H1 (cell line): ENCODE measurements at regions not wholly inside any gene's neighbourhood (a gene's known extent, or its start where the extent isn't known, plus 50 kb on each side); places are given as distances from the start of the nearest gene placed in this dataset.

ENCODE experiments used
- CTCF ChIA-PET: fragments of 300-600 bp; sonication (Branson Sonifier 250); formaldehyde crosslinking; loops from one replicate; lab custom pipeline; 2021; ENCODE audit not compliant: partially characterized antibody; lab: Charles Lee
- POLR2A ChIA-PET: fragments of 300-600 bp; sonication (Branson Sonifier 250); formaldehyde crosslinking; loops from one replicate; lab custom pipeline; 2021; ENCODE audit warnings: inconsistent platforms; ENCODE audit not compliant: partially characterized antibody; lab: Charles Lee
- DNase-seq, 2 experiments: peaks; one replicate each; pipeline versions ENCODE4 v3.0.0 to v3.0.0-alpha.2; 2010 to 2022; ENCODE audit warnings: low spot score in 2 of 2, low read depth in 1 of 2, mixed read lengths in 1 of 2
- FAIRE-seq: peaks from 2 replicates; lab custom pipeline; 2011; peaks lifted over from hg19 to GRCh38; lab: Jason Lieb, UNC
- H2AFZ ChIP-seq: 2 replicates; pipeline ENCODE4 v1.8.1; 2012; ENCODE audit warnings: low read length, inconsistent platforms
- H2AK5ac ChIP-seq: 2 replicates; pipeline ENCODE4 v1.6.1; 2013; ENCODE audit warnings: low read depth, low read length
- H2BK120ac ChIP-seq: replicated peaks from 2 replicates; pipeline ENCODE3; 2013; ENCODE audit warnings: low read depth, low read length, inconsistent platforms
- H2BK12ac ChIP-seq: 2 replicates; pipeline ENCODE4 v1.6.1; 2013; ENCODE audit warnings: low read depth, low read length
- H2BK15ac ChIP-seq: 2 replicates; pipeline ENCODE4 v1.6.1; 2013; ENCODE audit warnings: low read length
- H2BK20ac ChIP-seq: 2 replicates; pipeline ENCODE4 v1.6.1; 2013; ENCODE audit warnings: low read length
- H2BK5ac ChIP-seq: 2 replicates; pipeline ENCODE4 v1.6.1; 2013; ENCODE audit warnings: low read depth, low read length
- H3K14ac ChIP-seq: 2 replicates; pipeline ENCODE4 v1.6.1; 2013; ENCODE audit warnings: inconsistent platforms; ENCODE audit not compliant: insufficient read length
- H3K18ac ChIP-seq: 2 replicates; pipeline ENCODE4 v1.6.1; 2013; ENCODE audit warnings: low read length; ENCODE audit errors: extremely low read depth
- H3K23ac ChIP-seq: 2 replicates; pipeline ENCODE4 v1.6.1; 2013; ENCODE audit warnings: inconsistent platforms; ENCODE audit not compliant: insufficient read length
- H3K23me2 ChIP-seq: 2 replicates; pipeline ENCODE4 v1.6.1; 2013; ENCODE audit warnings: low read depth, low read length
- H3K27ac ChIP-seq: 2 replicates; pipeline ENCODE4 v1.6.1; 2011; ENCODE audit warnings: low read depth, low read length, inconsistent platforms
- H3K27me3 ChIP-seq, 4 experiments: replicated peaks in 1 of 4; 1 replicate in 1 of 4; 2 replicates in 3 of 4; pipeline versions ENCODE4 v1.6.1 to v1.8.1; 2011 to 2013; ENCODE audit warnings: low read length in 3 of 4, mild to moderate bottlenecking in 3 of 4, inconsistent platforms in 2 of 4, mixed read lengths in 2 of 4, moderate library complexity in 1 of 4; ENCODE audit not compliant: control insufficient read depth in 3 of 4, insufficient read depth in 3 of 4; ENCODE audit errors: extremely low read depth in 1 of 4
- H3K36me3 ChIP-seq, 4 experiments: 2 replicates each; pipeline versions ENCODE4 v1.6.1 to v1.8.1; 2011 to 2013; ENCODE audit warnings: mild to moderate bottlenecking in 4 of 4, low read length in 3 of 4, moderate library complexity in 2 of 4, control low read depth in 1 of 4, inconsistent platforms in 1 of 4; ENCODE audit not compliant: insufficient read depth in 4 of 4, control insufficient read depth in 2 of 4
- H3K4ac ChIP-seq: replicated peaks from 2 replicates; pipeline ENCODE3; 2013; ENCODE audit warnings: low read length, low read depth, mixed read lengths, inconsistent platforms; ENCODE audit not compliant: insufficient read length
- H3K4me1 ChIP-seq, 4 experiments: replicated peaks in 1 of 4; 1 replicate in 1 of 4; 2 replicates in 3 of 4; pipeline versions ENCODE4 v1.6.1 to v1.8.1; 2011 to 2013; ENCODE audit warnings: low read length in 3 of 4, inconsistent platforms in 2 of 4, mixed read lengths in 1 of 4; ENCODE audit not compliant: insufficient read depth in 4 of 4, control insufficient read depth in 3 of 4
- H3K4me2 ChIP-seq, 2 experiments: 2 replicates each; pipeline versions ENCODE4 v1.6.1 to v1.8.1; 2011 to 2013; ENCODE audit warnings: low read depth in 2 of 2, low read length in 2 of 2, control low read depth in 1 of 2, inconsistent platforms in 1 of 2, mild to moderate bottlenecking in 1 of 2; ENCODE audit not compliant: insufficient read depth in 1 of 2
- H3K4me3 ChIP-seq, 4 experiments: fragments of 200-600, 300-600 bp in 1 of 4; sonication (generic), shearing (Covaris generic), sonication (Bioruptor Twin) in 1 of 4; 2 replicates each; pipeline versions ENCODE4 v1.5.1 to v1.8.1; 2011 to 2016; ENCODE audit warnings: low read length in 4 of 4, low read depth in 3 of 4, control low read depth in 2 of 4, inconsistent platforms in 2 of 4, mild to moderate bottlenecking in 2 of 4, mixed read lengths in 1 of 4, moderate library complexity in 1 of 4; ENCODE audit not compliant: insufficient read depth in 2 of 4; ENCODE audit errors: extremely low read depth in 1 of 4
- H3K56ac ChIP-seq: replicated peaks from 2 replicates; pipeline ENCODE3; 2013; ENCODE audit warnings: low read depth, mild to moderate bottlenecking, mixed read lengths, low read length, inconsistent platforms; ENCODE audit not compliant: insufficient read length
- H3K79me1 ChIP-seq: 2 replicates; pipeline ENCODE4 v1.6.1; 2013; ENCODE audit warnings: low read depth, low read length, control low read depth
- H3K79me2 ChIP-seq, 2 experiments: 2 replicates each; pipeline versions ENCODE4 v1.6.1 to v1.8.1; 2012 to 2013; ENCODE audit warnings: low read length in 2 of 2, mild to moderate bottlenecking in 2 of 2, inconsistent platforms in 1 of 2; ENCODE audit not compliant: insufficient read depth in 2 of 2, control insufficient read depth in 1 of 2
- H3K9ac ChIP-seq, 4 experiments: replicated peaks in 1 of 4; 1 replicate in 1 of 4; 2 replicates in 3 of 4; pipeline versions ENCODE4 v1.6.1 to v1.8.1; 2011 to 2013; ENCODE audit warnings: low read depth in 3 of 4, low read length in 3 of 4, control low read depth in 2 of 4, mild to moderate bottlenecking in 2 of 4, moderate library complexity in 2 of 4, inconsistent platforms in 1 of 4; ENCODE audit errors: extremely low read depth in 1 of 4
- H3K9me3 ChIP-seq, 2 experiments: 2 replicates each; pipeline versions ENCODE4 v1.6.1 to v1.8.1; 2012 to 2013; ENCODE audit warnings: mild to moderate bottlenecking in 2 of 2, moderate library complexity in 2 of 2, control low read depth in 1 of 2, inconsistent platforms in 1 of 2, low read depth in 1 of 2, low read length in 1 of 2, mixed read lengths in 1 of 2; ENCODE audit not compliant: insufficient read depth in 2 of 2
- H4K20me1 ChIP-seq, 2 experiments: replicated peaks in 1 of 2; 2 replicates each; pipeline versions ENCODE3 to v1.8.1; 2011 to 2013; ENCODE audit warnings: inconsistent platforms in 2 of 2, low read length in 2 of 2, mild to moderate bottlenecking in 1 of 2; ENCODE audit not compliant: insufficient read depth in 2 of 2, control insufficient read depth in 1 of 2
- H4K5ac ChIP-seq: 2 replicates; pipeline ENCODE4 v1.6.1; 2013; ENCODE audit warnings: low read length, low read depth, mixed read lengths, inconsistent platforms; ENCODE audit not compliant: insufficient read length
- H4K8ac ChIP-seq: 2 replicates; pipeline ENCODE4 v1.8.0; 2013; ENCODE audit warnings: mild to moderate bottlenecking, moderate library complexity, low read length, inconsistent platforms; ENCODE audit not compliant: insufficient read depth; ENCODE audit errors: extremely low read depth
- H4K91ac ChIP-seq: replicated peaks from 2 replicates; pipeline ENCODE3; 2013; ENCODE audit warnings: low read length, mixed read lengths, inconsistent platforms; ENCODE audit not compliant: insufficient read length
- ATF3 ChIP-seq: IDR thresholded peaks from 2 replicates; pipeline ENCODE4 v1.6.1; 2011; ENCODE audit warnings: low read depth, mild to moderate bottlenecking, low read length; ENCODE audit not compliant: insufficient read depth
- KDM1A ChIP-seq: fragments of 200-600, 300-600 bp; sonication (generic); IDR thresholded peaks from 2 replicates; pipeline ENCODE4 v1.7.1; 2016; ENCODE audit warnings: mild to moderate bottlenecking, low read length, borderline replicate concordance
- SIN3A ChIP-seq, 2 experiments: IDR thresholded peaks in 1 of 2; conservative IDR thresholded peaks in 1 of 2; 2 replicates each; pipeline ENCODE4 v1.6.1; 2011 to 2012; ENCODE audit warnings: low read length in 2 of 2, improper control_type of control experiment in 1 of 2, low read depth in 1 of 2, mild to moderate bottlenecking in 1 of 2
- SP4 ChIP-seq: IDR thresholded peaks from 2 replicates; pipeline ENCODE4 v1.6.1; 2012; ENCODE audit warnings: low read length, inconsistent platforms
- WGBS, 2 experiments: shearing (Covaris generic) in 1 of 2; methylation state at CpG; one replicate each; pipeline versions ENCODE4 v1.1.6 to v1.1.7; 2013 to 2015; ENCODE audit warnings: low lambda C conversion rate in 2 of 2, mixed read lengths in 2 of 2, inconsistent platforms in 1 of 2, low coverage in 1 of 2, missing lambda C conversion rate in 1 of 2; ENCODE audit not compliant: insufficient replicate concordance in 2 of 2, insufficient coverage in 1 of 2, insufficient read length in 1 of 2; ENCODE audit errors: extremely low coverage in 1 of 2, missing lambda C conversion rate in 1 of 2; 5-methylcytosine and 5-hydroxymethylcytosine counted together

GRCh38 chr6:21955053-21955595 is 341.7 kb downstream of the PRL start:
- Histone ChIP-seq H2AFZ (no peak overlapping the region), H3K9me3 (no peaks in the 10 kb centered on the region), H3K23ac (no peak overlapping the region), H3K36me3 (no peaks in the 10 kb centered on the region), H2BK12ac (no peak overlapping the region), H3K9ac (no peak overlapping the region), H3K79me1 (no peaks in the 10 kb centered on the region; the same call in 1 of the 2 replicates), H4K5ac (no peak overlapping the region), H2AK5ac (no peak overlapping the region), H4K20me1 (no peaks in the 10 kb centered on the region), H3K4me1 (peaks cover 0 to 9% (median 3%) of the 10 kb centered on the region in 4 experiments; a peak in 3 of 7 replicates), H3K27ac (no peak overlapping the region), H3K56ac (no peak overlapping the region), H3K27me3 (no peaks in the 10 kb centered on the region), H2BK20ac (no peak overlapping the region), H2BK120ac (no peak overlapping the region), H3K79me2 (peaks cover 0 to 13% of the 10 kb centered on the region in 2 experiments; a peak in 2 of 4 replicates), H3K14ac (no peak overlapping the region), H4K91ac (no peak overlapping the region), H2BK5ac (no peak overlapping the region), H2BK15ac (no peak overlapping the region), H3K18ac (no peak overlapping the region), H3K23me2 (no peaks in the 10 kb centered on the region; the same call in 1 of the 2 replicates), H3K4me2 (no peak overlapping the region), H4K8ac (no peak overlapping the region), H3K4ac (no peak overlapping the region), H3K4me3 (no peak overlapping the region)
- ChIA-PET POLR2A (interaction anchor here (1.1 kb wide), 1 partner anchor 121 kb away, joined by 3 read pairs; no protein-coding TSS in a partner anchor), CTCF (interaction anchor here (2.4 kb wide), 1 partner anchor 17 kb away, joined by 10 read pairs; no protein-coding TSS in a partner anchor)
- TF ChIP-seq SIN3A (conservative IDR thresholded peaks at IDR 0.05 in 1 of 2, IDR thresholded peaks at IDR 0.05 in 1 of 2; ENCODE audit: low read depth in 1 of 2, low read length in 2 of 2) (no peak), KDM1A (peak; percentile 88; the same call in 1 of the 2 replicates), SP4 (no peak), ATF3 (no peak)
- DNase-seq (no peak), FAIRE-seq (no peak)
- WGBS, 2 experiments: 76% methylated on average over 3 of the region's 3 CpGs; no CpG with 5 or more reads in 1 of the 2 experiments
